ENCODE measurements at regions not wholly inside any gene's neighbourhood (a gene's known extent, or its start where the extent isn't known, plus 50 kb on each side); places are given as distances from the start of the nearest gene placed in this dataset.
A peak's percentile ranks its signal among the peaks of the same experiment; 100 is the strongest.

DNA sequence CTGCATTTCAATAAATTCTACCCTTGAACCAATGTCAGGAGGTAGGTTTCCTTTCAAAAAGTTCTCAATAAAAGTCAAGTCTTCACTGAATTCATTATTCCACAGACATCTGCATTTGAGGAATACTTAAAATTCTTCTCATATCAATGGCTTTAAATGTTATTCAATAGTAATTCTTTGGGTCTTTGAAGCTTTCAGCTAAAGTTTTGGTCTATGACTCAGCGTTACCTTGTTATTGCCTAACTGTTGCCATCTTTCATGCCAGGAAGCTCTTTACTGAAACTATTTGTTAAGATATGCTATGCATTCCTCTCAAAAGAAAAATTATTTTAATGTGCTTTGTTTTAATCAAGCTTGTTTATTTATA, 170.5 kb downstream of the NNT start:
- H3K79me2 ChIP-seq (ENCODE audit: control insufficient read depth, insufficient read depth, low read length): no peaks in the 10 kb centered on the region
- FAIRE-seq (no peak), ATAC-seq (no peak), DNase-seq (ENCODE audit: extremely low read depth in 1 of 4, low spot score in 3 of 4) (no peak)
- no peak overlapping the region for H3K4me3 ChIP-seq
- H3K27me3 ChIP-seq (ENCODE audit: control insufficient read depth in 2 of 2, insufficient read depth in 2 of 2, low read length in 2 of 2): no peaks in the 10 kb centered on the region
- H3K4me1 ChIP-seq (replicated peaks in 1 of 2; ENCODE audit: control insufficient read depth in 2 of 2, insufficient read depth in 2 of 2, low read length in 2 of 2): peaks cover 0 to 11% of the 10 kb centered on the region in 2 experiments; a peak in 3 of 5 replicates
- no TSS peak for BruUV-seq (replicated peaks)
- no peak overlapping the region for H3K9ac ChIP-seq (ENCODE audit: insufficient read depth in 1 of 2, low read depth in 2 of 2, low read length in 2 of 2)
- intact Hi-C loops (cut with micrococcal nuclease) (no loop called here), in situ Hi-C loops (cut with MboI) (no loop called here)
- H3K9me1 ChIP-seq (ENCODE audit: control insufficient read depth, insufficient read depth, low read length): no peaks in the 10 kb centered on the region
- ChIA-PET POLR2A (no interaction called here), CTCF (ENCODE audit: low intra/inter-chr PET ratio) (no interaction called here)
- no peaks in the 10 kb centered on the region for H4K20me1 ChIP-seq (replicated peaks; ENCODE audit: control insufficient read depth, insufficient read depth, low read length)
- peak overlapping the region; percentile 82 for H2AFZ ChIP-seq (ENCODE audit: low read depth, low read length)
- H3K4me2 ChIP-seq (ENCODE audit: insufficient read depth, low read length): no peak overlapping the region
- H3K27ac ChIP-seq (ENCODE audit: extremely low read depth, low read depth, low read length): peak overlapping the region; percentile 75; the same call in 2 of the 3 replicates
- 37% methylated on average over 1 of the region's 1 CpG for WGBS (ENCODE audit: insufficient coverage, low coverage, missing lambda C conversion rate)
- no peaks in the 10 kb centered on the region for H3K36me3 ChIP-seq (ENCODE audit: control insufficient read depth, insufficient read depth, low read length)
- H3K9me3 ChIP-seq (replicated peaks; ENCODE audit: control insufficient read depth, insufficient read depth, low read depth, low read length): no peaks in the 10 kb centered on the region
- TF ChIP-seq NFE2 (IDR thresholded peaks at IDR 0.05; ENCODE audit: low read depth): peak; percentile 83
- TF ChIP-seq POLR3G (IDR thresholded peaks at IDR 0.05; ENCODE audit: extremely low read depth, insufficient read length, insufficient replicate concordance): no peak
- no peak for TF ChIP-seq MYNN (IDR thresholded peaks at IDR 0.05)
- TF ChIP-seq MYNN (CRISPR knock-in tag; IDR thresholded peaks at IDR 0.05): no peak
- TF ChIP-seq KDM2B (CRISPR knock-in tag; IDR thresholded peaks at IDR 0.05): no peak
- TF ChIP-seq, protein P1, sequence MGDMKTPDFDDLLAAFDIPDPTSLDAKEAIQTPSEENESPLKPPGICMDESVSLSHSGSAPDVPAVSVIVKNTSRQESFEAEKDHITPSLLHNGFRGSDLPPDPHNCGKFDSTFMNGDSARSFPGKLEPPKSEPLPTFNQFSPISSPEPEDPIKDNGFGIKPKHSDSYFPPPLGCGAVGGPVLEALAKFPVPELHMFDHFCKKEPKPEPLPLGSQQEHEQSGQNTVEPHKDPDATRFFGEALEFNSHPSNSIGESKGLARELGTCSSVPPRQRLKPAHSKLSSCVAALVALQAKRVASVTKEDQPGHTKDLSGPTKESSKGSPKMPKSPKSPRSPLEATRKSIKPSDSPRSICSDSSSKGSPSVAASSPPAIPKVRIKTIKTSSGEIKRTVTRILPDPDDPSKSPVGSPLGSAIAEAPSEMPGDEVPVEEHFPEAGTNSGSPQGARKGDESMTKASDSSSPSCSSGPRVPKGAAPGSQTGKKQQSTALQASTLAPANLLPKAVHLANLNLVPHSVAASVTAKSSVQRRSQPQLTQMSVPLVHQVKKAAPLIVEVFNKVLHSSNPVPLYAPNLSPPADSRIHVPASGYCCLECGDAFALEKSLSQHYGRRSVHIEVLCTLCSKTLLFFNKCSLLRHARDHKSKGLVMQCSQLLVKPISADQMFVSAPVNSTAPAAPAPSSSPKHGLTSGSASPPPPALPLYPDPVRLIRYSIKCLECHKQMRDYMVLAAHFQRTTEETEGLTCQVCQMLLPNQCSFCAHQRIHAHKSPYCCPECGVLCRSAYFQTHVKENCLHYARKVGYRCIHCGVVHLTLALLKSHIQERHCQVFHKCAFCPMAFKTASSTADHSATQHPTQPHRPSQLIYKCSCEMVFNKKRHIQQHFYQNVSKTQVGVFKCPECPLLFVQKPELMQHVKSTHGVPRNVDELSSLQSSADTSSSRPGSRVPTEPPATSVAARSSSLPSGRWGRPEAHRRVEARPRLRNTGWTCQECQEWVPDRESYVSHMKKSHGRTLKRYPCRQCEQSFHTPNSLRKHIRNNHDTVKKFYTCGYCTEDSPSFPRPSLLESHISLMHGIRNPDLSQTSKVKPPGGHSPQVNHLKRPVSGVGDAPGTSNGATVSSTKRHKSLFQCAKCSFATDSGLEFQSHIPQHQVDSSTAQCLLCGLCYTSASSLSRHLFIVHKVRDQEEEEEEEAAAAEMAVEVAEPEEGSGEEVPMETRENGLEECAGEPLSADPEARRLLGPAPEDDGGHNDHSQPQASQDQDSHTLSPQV (IDR thresholded peaks at IDR 0.05): peak; percentile 70; the same call in 1 of the 2 replicates
- TF ChIP-seq ZKSCAN8 (CRISPR knock-in tag; IDR thresholded peaks at IDR 0.05): 0 out of 2 replicates have a peak, but pooled peaks have one; percentile 57
- peak; percentile 45; the same call in 1 of the 2 replicates for TF ChIP-seq HSF4 (CRISPR knock-in tag; IDR thresholded peaks at IDR 0.05; ENCODE audit: borderline replicate concordance)
- TF ChIP-seq ZNF449 (CRISPR knock-in tag; IDR thresholded peaks at IDR 0.05): peak; percentile 59; the same call in 1 of the 2 replicates
- TF ChIP-seq HMGN3 (IDR thresholded peaks at IDR 0.05; ENCODE audit: borderline replicate concordance, extremely low read depth, insufficient read length, low read depth, low read length): no peak
- no peak for TF ChIP-seq ZNF707 (CRISPR knock-in tag; conservative IDR thresholded peaks at IDR 0.05)
- peak; percentile 67 for TF ChIP-seq CEBPB (tag; IDR thresholded peaks at IDR 0.05)
- TF ChIP-seq, protein P2, sequence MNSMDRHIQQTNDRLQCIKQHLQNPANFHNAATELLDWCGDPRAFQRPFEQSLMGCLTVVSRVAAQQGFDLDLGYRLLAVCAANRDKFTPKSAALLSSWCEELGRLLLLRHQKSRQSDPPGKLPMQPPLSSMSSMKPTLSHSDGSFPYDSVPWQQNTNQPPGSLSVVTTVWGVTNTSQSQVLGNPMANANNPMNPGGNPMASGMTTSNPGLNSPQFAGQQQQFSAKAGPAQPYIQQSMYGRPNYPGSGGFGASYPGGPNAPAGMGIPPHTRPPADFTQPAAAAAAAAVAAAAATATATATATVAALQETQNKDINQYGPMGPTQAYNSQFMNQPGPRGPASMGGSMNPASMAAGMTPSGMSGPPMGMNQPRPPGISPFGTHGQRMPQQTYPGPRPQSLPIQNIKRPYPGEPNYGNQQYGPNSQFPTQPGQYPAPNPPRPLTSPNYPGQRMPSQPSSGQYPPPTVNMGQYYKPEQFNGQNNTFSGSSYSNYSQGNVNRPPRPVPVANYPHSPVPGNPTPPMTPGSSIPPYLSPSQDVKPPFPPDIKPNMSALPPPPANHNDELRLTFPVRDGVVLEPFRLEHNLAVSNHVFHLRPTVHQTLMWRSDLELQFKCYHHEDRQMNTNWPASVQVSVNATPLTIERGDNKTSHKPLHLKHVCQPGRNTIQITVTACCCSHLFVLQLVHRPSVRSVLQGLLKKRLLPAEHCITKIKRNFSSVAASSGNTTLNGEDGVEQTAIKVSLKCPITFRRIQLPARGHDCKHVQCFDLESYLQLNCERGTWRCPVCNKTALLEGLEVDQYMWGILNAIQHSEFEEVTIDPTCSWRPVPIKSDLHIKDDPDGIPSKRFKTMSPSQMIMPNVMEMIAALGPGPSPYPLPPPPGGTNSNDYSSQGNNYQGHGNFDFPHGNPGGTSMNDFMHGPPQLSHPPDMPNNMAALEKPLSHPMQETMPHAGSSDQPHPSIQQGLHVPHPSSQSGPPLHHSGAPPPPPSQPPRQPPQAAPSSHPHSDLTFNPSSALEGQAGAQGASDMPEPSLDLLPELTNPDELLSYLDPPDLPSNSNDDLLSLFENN (IDR thresholded peaks at IDR 0.05; ENCODE audit: low read depth in 2 of 2, low read length in 2 of 2): no peak
- no peak for TF ChIP-seq ZNF785 (CRISPR knock-in tag; IDR thresholded peaks at IDR 0.05)
- TF ChIP-seq HNRNPUL1 (IDR thresholded peaks at IDR 0.05; ENCODE audit: low read length): no peak
